Epidermal melanocyte (primary cell): ENCODE measurements at regions not wholly inside any gene's neighbourhood (a gene's known extent, or its start where the extent isn't known, plus 50 kb on each side); places are given as distances from the start of the nearest gene placed in this dataset.
A peak's percentile ranks its signal among the peaks of the same experiment; 100 is the strongest.

Source experiments
- DNase-seq: peaks from one replicate; pipeline ENCODE4 v3.0.0; 2011; ENCODE audit warnings: low spot score; ENCODE audit not compliant: insufficient read length

DNA sequence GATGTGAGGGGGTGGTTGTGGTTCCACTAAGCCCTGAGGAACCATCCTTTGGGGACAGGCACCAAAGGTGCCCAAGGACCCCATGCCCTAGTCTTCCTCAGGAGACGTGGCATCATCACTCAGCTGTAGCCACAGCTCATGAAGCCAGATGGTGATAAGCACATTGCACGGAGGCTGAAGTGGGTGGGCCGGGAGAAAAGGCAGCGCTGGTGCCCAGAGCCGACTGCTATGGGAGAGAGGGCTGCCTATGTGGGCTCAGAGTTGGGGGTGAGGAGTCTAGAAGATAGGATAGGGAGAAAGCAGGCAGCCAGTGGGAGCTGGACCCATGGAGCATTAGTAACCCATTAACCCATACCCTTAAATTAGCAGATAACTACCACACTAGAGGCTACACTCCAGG is 325.3 kb downstream of the RPS24 start:
- DNase-seq: no peak

- no peak for DNase-seq
Measured at GRCh38 chr10:78359640-78360091, 326.0 kb downstream of the RPS24 start.

GRCh38 chr10:78360284-78360683 is 326.6 kb downstream of the RPS24 start:
- no peak for DNase-seq

GRCh38 chr10:78361031-78361430 is 327.4 kb downstream of the RPS24 start:
- DNase-seq: no peak

DNA sequence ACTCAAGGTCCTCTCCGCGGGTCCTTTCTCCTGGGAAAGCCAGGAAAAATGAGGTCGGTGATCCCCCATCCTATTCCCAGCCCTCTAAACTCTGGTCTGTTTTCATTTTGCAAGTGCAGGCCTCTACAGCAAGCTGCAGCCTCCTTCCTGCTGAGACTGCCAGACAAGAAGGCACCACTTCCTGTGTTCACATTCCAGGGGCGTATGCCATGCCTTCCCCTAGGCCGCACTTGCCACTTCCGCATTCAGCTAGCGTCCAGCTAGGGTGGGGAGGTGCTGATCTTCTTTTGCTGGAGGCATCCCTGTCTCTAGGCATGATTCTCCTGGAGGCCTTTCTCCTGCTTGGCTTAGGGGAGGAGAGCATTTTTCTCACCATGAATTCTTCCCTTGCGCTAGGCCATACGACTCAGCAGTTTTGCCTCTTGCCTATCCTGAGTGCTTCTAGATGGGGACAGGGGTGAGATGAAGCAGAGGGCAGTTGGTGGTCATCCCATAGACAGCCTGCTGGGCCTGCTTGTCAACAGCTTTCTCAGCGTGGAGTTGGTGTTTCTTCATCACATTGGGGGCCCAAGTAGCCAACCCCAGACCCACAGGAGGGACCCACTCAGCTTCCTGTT is 328.9 kb downstream of the RPS24 start:
- DNase-seq: peak; percentile 27

DNA sequence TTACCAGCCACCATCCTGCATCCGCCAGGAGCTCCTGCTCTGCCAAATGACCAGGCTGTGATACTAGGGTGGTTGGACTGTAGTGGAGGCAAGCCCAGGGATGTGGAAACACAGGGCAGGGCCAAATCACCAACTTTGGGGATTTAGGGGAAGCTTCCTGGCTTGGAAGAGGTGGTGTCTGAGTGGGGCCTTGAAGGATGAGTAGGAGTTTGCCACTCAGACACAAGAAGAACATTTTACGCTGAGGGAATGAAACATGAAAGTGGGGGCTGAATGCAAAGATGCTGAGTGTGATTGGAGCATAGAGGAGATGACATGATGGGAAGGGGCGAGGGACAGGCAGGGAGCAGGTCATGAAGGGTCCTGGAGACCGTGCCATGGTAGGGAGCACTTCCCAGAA is 329.5 kb downstream of the RPS24 start:
- no peak for DNase-seq

DNA sequence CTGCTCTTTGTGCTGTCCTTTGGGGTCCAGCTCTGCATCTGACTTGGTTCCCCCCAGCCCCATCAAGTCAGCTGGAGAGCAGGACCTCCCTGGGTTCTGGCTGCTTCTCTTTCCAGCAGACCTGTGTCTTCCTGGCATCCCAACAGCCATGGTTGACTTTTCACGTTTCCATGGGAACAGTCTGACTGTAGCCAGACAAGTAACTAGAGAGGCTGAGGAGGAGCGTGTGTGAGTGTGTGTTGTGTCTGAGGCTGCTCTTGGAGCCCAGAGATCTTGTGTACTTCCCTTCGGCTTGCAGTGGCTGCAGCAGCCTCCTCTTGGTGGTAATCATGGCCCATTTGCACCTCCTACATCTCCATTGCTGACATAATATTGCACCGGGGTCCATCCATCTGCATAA is 332.0 kb downstream of the RPS24 start:
- no peak for DNase-seq

GRCh38 chr10:78366663-78367411 is 333.2 kb downstream of the RPS24 start:
- no peak for DNase-seq

DNA sequence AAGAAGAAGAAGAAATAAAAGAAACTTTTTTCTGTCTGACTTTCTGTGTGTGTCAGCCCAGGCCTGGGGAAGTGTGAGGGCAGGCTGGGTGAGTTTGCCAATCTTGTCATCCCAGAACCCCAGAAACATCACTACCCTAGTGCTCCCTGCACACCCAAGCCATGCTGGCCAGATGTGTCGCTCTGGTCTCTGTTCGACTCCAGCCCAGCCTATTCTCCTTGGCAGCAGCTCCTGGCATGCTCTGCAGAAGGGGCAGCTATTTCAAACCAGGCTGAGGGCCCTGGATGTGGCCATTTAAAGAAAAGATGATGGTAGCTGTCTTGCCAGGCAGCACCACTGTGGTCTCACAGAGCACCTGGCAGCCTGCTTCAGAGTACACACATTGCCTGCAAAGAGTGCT is 334.1 kb downstream of the RPS24 start:
- no peak for DNase-seq

GRCh38 chr10:78371136-78371535 is 337.5 kb downstream of the RPS24 start:
- DNase-seq: no peak

DNA sequence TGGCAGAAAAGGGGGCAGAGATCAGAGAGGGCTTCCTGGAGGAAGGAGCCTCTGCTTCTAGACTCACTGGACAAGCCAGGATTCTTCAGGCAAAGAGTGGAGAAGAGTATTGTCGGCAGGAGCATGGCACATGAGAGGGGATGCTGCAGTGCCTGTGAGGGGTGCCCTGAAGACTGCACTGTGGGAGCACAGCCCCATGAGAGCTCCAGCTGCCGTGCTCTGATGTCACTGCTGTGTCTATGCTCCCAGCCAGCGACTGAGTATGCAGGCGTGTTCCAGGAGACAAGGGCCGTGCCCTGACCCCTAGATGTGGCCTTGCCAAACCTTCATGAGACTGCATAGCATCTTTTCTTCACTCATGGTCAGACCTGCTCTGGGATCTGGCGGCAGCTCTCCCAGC is 339.1 kb downstream of the RPS24 start:
- DNase-seq: no peak

DNA sequence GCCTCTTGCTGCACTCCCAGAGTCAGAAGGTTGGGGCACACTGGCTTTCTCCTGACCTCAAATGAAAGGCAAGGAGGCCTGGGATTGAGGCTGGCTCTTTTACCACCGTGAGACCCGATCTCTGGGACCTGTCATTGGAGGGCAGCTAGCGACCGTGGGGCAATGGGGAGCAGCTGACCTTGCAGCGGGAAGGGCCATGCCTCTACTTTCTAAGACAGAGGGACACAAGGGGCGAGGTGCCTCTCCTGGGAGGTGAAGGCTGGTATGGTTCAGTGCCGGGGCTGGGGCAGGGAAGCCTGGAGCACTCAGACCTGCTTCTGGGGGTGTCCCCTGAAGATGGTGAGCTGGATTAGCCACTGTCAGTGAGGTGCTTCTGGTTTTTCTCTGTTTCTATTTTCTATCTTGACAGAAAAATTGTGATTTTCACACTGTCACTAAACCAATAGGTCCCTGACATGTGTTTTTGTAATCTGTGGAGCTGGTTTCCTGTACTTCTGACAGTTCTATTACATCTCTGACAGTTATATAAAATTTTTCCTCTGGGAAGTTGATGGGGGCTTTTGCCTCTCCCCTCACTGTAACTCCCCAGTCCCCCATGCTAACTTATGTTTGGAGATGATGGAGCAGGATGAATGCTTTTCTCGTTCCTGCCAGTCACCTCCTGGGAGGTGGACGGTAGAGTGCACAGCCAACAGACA is 340.8 kb downstream of the RPS24 start:
- no peak for DNase-seq

GRCh38 chr10:78375854-78376785 is 342.5 kb downstream of the RPS24 start:
- no peak for DNase-seq

GRCh38 chr10:78377356-78377755 is 343.7 kb downstream of the RPS24 start:
- DNase-seq: no peak

DNA sequence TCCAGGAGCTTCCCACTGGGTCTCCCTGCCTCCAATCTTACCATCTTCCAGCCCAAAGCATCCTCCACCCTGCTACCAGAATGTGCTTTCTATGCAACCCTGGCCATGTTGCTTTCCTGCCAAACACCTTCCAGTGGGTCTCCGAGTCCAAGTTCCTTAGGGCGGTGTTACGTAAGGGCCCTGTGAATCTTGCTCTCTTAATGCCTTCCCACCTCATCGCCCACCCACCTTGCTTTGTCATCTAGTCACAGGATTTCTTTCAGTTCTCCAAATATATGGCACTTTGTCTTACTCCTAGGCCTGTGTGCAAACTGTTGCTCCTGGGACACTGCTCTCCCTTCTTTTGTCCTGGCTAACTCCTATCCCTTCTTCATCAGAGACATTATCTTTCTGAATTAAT is 344.5 kb downstream of the RPS24 start:
- no peak for DNase-seq

DNA sequence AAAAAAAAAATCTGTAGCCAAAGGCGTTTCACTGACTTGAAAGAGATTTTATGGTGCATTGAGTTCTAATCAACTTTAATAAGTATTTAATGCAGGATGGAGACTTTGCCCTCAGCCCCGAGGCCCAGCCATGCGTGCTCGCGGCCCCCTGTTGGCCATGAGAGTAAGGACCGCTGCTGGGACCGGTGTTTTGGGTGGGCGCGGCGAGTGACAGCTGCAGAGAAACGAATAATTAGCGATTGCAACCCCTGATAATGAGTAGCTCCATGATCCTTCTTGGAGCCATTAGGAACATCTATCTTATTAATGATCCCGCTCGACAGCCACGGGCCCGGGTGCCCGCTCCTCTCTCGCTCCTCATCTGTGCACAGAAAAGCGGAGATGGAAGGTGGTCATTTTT is 347.4 kb downstream of the RPS24 start:
- DNase-seq: no peak

DNA sequence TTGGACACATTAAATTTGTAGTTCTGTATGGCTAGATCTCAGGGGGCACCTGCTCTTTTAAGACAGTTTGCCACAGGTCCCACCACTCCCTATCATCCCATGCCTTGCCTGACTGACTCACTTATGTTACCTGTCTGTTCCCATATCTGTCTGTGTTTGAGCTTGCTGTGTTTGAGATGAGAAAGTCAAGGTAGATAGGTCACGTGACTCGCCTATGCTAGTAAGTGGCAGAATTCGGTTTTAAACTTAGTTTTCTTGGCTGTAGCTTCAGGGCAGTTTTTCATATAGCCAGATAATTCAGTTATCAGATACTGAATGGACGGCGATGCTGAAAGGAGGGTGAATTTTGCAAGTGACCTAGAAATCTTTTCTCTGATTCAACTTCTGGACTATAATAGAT is 348.4 kb downstream of the RPS24 start:
- no peak for DNase-seq

- no peak for DNase-seq
Measured at GRCh38 chr10:78382772-78383171, 349.1 kb downstream of the RPS24 start.

- DNase-seq: no peak
Measured at GRCh38 chr10:78383378-78384048, 349.9 kb downstream of the RPS24 start.

DNA sequence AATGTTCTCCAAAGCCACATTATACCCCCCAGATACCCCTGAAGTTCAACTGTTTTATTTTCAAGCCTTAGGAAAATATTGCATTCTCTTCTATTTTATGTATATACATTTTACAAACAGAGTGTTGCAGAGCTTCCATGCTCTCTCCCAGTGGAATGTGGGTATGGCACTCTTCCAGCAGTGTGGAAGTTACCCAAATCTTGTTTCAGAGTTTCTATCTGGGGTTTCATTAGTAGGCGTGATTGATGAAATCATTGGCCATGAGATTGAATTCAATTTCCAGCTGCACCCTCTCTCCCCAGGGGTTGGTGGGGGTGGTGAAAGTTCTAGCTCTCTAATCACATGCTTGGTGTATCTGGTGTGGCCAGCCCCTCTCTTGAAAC is 350.4 kb downstream of the RPS24 start:
- no peak for DNase-seq

DNA sequence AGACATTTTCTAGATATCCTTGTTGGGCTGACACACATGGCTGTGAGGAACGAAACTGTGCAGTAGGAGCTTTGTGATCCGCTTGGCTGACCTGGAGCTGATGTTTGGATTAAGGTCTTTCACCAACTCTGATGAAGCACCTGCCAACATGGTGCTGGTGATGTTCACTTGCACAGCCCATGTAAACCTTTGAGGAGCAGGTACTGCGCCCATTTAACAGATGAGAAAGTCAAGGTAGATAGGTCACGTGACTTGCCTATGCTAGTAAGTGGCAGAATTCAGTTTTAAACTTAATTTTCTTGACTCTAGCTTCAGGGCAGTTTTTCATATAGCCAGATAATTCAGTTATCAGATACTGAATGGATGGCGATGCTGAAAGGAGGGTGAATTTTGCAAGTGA is 351.9 kb downstream of the RPS24 start:
- DNase-seq: no peak
